Choroid plexus epithelial cell (primary cell): ENCODE measurements at regions not wholly inside any gene's neighbourhood (a gene's known extent, or its start where the extent isn't known, plus 50 kb on each side); places are given as distances from the start of the nearest gene placed in this dataset.
"Not testable (repeated sequence)": the region's sequence is repeated elsewhere in the genome, so short reads cannot be mapped to it uniquely, and the experiment has no call there.

ENCODE experiments used
- DNase-seq: peaks from one replicate; pipeline ENCODE4 v3.0.0-alpha.2; 2010; ENCODE audit warnings: low read depth
- H3K4me3 ChIP-seq: 2 replicates; pipeline ENCODE4 v1.5.1; 2011; ENCODE audit warnings: low read depth, mild to moderate bottlenecking, control low read depth, low read length, moderate library complexity
- CTCF ChIP-seq: conservative IDR thresholded peaks from 2 replicates; pipeline ENCODE4 v1.5.1; 2011; ENCODE audit warnings: low read depth, mild to moderate bottlenecking, control low read depth, inconsistent platforms, low read length, moderate library complexity

GRCh38 chr10:36739884-36740445, 385.4 kb upstream of the ANKRD30A start:
- no peak for TF ChIP-seq CTCF
- DNase-seq: no peak

GRCh38 chr10:36738738-36739431, 386.5 kb upstream of the ANKRD30A start:
- no peak for DNase-seq
- no peak for TF ChIP-seq CTCF
- H3K4me3 ChIP-seq: no peak overlapping the region

More at GRCh38 chr10:36739884-36740445, 385.4 kb upstream of the ANKRD30A start:
- no peak overlapping the region for H3K4me3 ChIP-seq

DNA sequence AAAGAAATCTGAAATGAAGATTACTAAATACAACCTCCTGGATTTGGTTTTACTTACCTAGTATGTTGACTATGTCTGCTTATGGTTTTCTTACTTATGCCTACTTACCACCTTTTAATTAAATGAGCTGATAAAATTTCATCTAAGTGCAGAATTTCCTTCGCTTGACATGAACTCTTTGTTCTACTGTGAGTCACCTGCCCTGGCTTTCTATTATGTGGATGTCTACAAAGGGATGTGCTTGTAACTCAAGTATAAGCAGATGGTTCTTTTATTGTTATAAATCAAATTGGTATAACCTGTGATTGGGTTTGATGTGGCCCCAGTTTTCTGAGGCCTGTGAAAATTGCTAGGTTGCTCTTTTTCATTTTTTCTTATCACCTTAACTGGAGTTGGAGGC, 389.1 kb upstream of the ANKRD30A start:
- DNase-seq: no peak
- no peak for TF ChIP-seq CTCF
- H3K4me3 ChIP-seq: no peak overlapping the region

GRCh38 chr10:36734590-36734989, 390.8 kb upstream of the ANKRD30A start:
- not testable (repeated sequence) for H3K4me3 ChIP-seq, DNase-seq

GRCh38 chr10:36730316-36730715, 395.1 kb upstream of the ANKRD30A start:
- DNase-seq: no peak
- TF ChIP-seq CTCF: no peak
- H3K4me3 ChIP-seq: no peak overlapping the region

DNA sequence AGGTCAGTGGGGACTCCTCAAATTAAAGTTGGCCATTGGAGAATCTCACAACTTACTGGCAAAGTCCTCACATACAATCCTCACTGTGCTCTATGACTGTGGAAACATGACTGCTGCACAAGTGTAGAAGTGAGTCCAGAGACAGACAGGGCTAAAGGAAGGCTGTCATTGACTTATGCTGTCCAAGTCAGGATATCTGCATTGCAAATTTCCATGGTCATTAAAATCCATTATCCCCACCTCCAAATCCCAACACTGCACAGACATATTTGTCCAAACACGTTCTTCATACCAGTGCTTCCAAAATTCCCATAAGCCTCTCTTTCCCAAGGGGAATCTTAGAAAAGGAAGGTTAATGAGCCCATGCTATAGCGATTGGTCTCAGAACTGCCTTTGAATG, 396.8 kb upstream of the ANKRD30A start:
- no peak overlapping the region for H3K4me3 ChIP-seq
- no peak for DNase-seq
- no peak for TF ChIP-seq CTCF

- no peak overlapping the region for H3K4me3 ChIP-seq
- peak; percentile 64 for TF ChIP-seq CTCF
- DNase-seq: peak; percentile 85
Observed at GRCh38 chr10:36725581-36726520, 399.5 kb upstream of the ANKRD30A start.
